ENCODE measurements at regions not wholly inside any gene's neighbourhood (a gene's known extent, or its start where the extent isn't known, plus 50 kb on each side); places are given as distances from the start of the nearest gene placed in this dataset.
"Not testable (repeated sequence)": the region's sequence is repeated elsewhere in the genome, so short reads cannot be mapped to it uniquely, and the experiment has no call there.

- DNase-seq: no peak
Measured at GRCh38 chr14:83153081-83153480, 1619.4 kb upstream of the SEL1L start.

GRCh38 chr14:83162361-83162929 is 1628.8 kb upstream of the SEL1L start:
- DNase-seq: no peak

DNA sequence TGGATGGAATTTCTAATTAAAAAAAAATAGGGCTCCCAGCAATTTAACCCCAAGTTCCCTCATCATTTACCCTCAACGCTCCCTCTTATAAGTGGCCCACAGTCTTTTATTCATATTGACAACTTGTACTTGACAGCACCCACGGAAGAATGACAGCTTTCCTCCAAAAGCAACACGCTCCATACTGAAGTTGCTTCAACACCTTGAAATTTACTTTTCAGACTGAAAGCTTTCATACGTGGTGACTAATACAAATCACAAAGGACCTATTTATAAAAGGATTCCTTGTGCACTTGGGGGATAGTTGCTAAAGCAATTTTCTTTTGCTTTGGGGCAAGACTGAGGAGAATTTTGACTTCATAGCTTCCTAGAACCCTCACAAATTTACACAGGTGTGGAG is 1629.4 kb upstream of the SEL1L start:
- no peak for DNase-seq

DNA sequence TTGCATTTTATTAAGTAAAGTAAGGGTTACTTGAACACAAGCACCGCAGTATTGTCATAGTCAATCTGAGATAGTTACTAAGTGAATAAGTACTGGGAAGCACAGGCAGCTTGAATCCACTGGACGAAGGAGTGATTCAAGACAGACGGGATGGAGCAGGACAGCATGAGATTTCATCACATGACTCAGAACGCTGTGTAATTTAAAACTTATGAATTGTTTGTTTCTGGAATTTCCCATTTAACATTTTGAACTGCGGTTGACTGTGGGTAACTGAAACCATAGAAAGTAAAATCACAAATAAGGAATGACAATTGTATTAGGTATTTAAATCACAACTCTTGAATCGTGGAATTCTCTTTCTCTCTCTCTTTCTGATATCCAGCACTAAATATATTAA is 1630.4 kb upstream of the SEL1L start:
- no peak for DNase-seq

DNA sequence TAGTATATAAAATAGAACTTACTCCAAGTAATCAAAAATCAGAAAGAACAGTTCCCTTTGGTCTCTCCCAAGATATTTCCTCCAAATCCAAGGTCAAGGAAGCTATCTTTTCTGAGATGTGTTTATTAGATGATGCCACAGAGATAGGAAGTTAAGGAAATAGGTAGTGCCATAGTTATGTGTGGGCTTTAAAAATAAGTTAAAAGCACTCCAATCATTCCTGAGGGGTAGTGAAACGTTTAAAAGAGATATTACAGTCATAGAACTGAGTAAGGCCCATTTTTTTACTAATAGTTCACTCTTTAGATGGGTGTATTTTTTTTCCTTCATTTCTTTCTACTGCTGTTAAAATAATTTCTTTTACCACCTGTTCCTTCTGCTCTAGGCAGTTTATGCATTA is 1630.9 kb upstream of the SEL1L start:
- no peak for DNase-seq

DNA sequence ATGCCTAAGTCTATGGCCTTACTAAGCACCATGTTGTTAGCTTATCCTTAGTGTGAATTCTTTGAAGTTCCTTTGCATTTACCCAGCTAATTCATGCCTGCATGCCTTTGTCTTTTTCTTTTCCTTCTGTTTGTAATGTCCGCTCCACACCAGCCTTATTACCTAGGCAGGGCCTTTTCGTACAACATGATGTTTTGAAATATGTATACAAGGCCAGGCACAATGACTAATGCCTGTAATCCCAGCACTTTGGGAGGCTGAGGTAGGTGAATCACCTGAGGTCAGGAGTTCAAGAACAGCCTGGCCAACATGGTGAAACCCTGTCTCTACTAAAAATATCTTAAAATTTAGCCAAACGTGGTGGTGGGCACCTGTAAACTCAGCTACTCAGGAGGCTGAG is 1636.5 kb upstream of the SEL1L start:
- DNase-seq: no peak

DNA sequence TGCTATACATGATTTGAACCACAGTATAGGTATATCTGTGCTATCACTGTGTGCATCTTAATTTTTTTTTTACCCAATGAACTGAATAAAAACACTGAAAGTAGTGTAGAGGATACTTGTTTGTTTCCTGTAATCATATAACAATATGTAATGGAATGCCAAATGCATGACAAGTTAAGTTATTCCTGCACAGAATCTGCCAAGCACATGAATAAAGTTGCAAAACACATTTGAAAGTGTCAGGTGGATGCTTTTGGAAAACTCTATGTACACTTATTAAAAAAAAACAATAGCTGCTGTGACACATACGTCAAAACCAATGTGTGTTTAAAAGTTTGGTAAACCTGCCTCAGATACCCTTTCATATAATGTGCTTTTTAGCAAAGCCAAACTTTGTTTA is 1638.1 kb upstream of the SEL1L start:
- DNase-seq: no peak

GRCh38 chr14:83172363-83172762 is 1638.7 kb upstream of the SEL1L start:
- no peak for DNase-seq

DNA sequence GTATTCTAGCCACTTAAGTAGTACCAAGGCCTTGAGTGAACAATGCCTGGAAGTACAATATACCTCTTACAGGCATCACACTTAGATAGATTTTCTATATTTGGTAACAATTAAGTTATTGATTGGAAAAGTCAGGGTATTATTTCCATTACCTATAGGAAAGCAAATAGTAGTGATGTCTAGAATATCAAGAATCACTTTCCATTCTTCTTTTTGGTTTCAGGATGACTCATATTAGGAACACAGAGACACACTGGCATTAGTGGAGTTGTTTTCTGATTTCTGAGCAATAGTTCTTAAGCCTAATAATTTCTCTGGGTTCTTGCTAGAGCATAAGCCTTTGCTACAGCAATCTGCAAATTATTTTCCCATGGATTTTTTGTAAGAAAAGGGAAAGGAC is 1640.0 kb upstream of the SEL1L start:
- no peak for DNase-seq

DNA sequence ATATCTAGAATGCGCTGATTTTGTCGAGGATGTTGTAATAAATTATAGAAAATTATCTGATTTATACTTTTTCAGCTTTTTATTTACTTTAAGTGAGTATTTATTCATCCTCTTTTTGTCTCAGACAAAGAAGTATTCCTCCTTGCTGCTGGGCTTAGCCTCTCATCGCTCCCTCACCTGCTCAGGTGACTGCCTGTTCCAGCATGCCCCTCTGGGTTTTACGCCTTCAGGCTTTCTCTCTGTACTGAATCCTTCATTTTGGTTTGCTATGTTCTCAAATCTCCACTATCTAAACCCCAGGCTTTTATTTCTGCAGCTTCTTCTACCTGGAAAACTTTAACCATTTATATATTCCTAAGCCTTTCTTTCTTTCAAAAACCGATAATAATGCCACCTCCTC is 1650.9 kb upstream of the SEL1L start:
- no peak for DNase-seq

- DNase-seq: not testable (repeated sequence)
Measured at GRCh38 chr14:83188311-83188710, 1654.7 kb upstream of the SEL1L start.

DNA sequence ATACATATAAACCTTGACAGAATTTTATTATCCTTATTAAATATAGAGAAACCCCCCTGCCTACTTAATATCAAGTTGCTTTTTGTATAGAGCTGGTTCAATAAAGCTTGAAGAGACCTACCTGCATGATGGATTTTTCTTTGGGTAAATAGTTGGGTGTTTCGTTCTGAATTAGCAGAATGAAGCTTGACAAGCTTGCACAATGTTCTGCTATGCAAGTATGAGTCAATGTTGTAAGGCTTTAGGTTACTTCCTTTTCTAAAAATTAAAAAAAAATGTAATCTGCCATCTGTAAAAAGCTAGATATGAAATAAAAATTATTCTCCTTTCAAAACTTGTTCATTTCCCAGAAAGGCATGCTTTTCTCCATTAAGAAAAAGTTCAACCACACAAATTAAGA is 1662.6 kb upstream of the SEL1L start:
- DNase-seq: no peak

DNA sequence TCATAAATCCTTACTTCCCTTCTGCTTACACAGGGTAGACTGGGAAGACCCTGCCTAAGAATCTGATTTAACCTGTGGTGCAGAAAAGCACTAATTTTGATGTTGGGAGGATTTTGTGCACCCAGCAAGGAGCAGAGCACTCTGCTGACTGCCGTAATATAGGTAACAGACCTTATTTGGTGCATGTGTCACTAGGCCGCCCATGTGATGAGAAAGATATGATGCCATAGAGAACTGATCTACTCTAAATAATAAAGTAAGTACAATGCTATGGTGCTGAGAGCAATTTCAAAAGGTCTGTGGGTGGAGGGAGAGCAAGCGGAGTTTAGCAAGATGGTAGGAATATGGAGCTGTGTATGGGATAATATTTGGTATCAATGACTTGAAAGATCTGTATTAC is 1663.6 kb upstream of the SEL1L start:
- DNase-seq: no peak

GRCh38 chr14:83207550-83207949 is 1673.9 kb upstream of the SEL1L start:
- DNase-seq: no peak

GRCh38 chr14:83208341-83208740 is 1674.7 kb upstream of the SEL1L start:
- no peak for DNase-seq

GRCh38 chr14:83217492-83217891 is 1683.8 kb upstream of the SEL1L start:
- DNase-seq: no peak

DNA sequence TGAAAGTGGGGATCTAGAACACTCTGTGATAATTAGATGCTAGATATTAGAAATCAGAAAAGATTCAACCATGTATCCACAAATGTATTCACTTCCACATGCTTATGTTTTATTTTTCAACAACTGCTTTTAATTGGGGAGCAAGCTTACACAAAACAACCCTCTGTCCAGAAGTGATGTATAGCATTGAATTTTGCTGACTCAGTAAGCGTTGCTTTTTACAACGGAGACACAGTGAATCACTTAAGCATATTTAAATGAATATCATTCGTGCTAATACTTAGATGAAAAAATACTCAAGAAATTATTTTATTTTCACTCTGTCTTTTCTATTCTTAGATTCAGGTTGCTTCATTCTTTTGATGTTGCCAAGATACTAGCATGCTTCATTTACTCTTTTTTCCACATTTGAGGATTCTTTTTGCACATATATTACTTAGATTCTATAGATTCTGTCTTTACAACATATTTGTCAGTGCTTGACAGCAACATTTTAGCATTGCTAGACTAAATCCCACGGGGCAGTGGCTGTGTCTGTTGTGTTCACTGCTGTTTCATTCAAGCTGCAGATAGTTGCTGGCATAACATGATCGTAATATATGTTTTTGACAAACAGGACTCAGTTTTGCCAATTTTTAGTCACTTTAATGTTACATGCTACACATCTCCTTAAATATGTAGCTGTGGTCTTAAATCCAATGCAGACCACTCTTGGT is 1714.4 kb upstream of the SEL1L start:
- no peak for DNase-seq

- DNase-seq: no peak
Measured at GRCh38 chr14:83251402-83251801, 1717.7 kb upstream of the SEL1L start.

- DNase-seq: no peak
Measured at GRCh38 chr14:83253870-83254269, 1720.2 kb upstream of the SEL1L start.

GRCh38 chr14:83255015-83255726 is 1721.5 kb upstream of the SEL1L start:
- DNase-seq: no peak

GRCh38 chr14:83255727-83256090 is 1722.1 kb upstream of the SEL1L start:
- no peak for DNase-seq

DNA sequence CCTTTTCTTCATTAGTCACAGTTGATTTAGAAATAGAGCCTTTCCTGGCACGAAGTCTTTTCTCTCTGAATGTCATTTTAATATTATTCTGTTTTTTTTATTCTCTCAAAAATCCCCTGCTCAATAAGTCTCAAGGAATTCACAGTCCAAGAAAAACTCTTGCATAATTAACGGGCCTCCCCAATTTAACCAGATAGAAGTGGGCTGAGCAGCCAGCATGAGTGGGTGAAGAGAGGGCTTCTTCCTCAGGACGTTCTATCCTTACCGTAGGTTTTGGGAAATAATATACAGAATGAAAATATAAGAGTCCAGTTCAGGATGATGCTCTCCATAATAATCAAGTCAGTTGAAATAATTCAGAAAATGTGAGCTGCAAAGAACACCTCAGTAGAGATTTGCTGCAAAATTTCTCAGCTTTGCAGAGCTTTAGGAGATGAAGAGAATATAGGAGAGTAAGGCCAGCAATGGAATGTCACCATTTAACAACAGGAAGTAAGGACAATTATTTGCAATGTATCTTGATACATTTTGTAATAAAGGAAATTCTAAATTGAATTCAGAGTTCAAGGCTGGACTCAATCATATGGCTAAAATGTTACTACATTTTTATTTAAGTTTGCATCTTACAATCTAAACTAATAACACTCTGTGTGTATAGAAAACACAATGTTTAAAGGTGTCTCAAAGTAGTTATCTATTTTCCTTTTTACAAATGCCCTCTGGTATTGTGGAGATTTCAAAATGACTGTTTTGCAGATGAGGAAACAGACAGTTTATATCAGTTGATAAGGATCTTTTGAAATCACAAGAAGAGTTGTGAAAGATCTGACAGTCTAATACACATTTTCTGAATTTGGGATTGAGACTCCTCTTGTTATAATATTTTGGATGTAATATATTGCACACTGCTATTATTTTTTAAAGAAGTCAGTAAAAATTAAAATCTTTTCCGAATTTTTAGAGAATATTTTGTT is 1724.1 kb upstream of the SEL1L start:
- no peak for DNase-seq

DNA sequence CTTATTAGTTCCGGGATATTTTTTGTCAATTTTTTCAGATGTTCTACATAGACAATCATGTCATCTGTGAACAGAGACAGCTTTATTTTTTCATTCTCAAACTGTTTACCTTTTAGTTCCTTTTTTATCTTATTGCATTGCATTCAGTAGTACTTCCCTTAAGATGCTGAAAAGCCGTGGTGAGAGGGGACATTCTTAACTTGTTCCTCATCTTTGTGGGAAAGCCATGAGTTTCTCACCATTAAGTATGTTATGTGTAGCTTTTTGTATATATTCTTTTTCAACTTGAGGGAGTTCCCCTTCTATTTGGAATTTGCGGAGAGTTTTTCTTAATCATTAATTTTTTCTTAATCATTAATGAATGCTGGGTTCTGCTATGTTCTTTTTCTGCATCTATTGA is 1727.1 kb upstream of the SEL1L start:
- DNase-seq: no peak
